ENCODE measurements at regions not wholly inside any gene's neighbourhood (a gene's known extent, or its start where the extent isn't known, plus 50 kb on each side); places are given as distances from the start of the nearest gene placed in this dataset.

DNA sequence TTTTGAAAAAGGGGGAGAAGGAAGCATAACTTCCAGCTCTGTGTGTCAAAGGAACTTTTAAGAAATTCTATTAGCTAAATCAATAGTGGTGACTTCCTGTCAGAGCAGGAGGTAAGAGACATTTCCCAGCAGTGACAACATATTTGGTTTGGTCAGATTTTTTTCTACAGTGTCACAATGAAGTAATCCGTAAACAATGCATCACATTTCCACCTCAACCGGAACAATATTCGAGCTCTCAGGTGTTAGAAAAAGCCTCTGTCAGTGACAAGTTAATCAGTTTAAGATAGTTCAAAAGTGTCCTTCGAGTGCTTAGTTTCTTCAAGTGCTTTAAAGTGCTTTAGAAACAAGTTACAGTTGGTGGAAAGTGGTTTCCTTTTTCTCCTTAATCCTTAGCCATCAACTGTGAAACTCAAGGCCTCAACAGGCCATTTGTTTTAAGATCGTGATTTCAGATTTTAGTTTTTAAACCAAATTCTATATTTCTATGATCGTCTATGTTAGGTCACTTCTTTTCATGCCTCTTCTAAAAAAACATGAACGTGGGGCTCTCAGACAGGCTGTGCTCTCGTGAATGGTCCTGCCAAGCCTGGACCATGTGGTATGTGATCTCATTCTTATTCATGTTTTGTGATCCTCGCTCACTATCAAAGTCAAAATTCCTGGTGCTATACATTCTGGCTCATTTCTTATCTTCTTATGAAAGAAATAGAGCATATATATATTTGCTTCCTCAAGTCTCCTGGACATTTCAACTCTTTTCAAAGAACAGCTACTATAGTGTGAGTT is 181.9 kb upstream of the HMHB1 start (continued):
- TF ChIP-seq, protein P1, sequence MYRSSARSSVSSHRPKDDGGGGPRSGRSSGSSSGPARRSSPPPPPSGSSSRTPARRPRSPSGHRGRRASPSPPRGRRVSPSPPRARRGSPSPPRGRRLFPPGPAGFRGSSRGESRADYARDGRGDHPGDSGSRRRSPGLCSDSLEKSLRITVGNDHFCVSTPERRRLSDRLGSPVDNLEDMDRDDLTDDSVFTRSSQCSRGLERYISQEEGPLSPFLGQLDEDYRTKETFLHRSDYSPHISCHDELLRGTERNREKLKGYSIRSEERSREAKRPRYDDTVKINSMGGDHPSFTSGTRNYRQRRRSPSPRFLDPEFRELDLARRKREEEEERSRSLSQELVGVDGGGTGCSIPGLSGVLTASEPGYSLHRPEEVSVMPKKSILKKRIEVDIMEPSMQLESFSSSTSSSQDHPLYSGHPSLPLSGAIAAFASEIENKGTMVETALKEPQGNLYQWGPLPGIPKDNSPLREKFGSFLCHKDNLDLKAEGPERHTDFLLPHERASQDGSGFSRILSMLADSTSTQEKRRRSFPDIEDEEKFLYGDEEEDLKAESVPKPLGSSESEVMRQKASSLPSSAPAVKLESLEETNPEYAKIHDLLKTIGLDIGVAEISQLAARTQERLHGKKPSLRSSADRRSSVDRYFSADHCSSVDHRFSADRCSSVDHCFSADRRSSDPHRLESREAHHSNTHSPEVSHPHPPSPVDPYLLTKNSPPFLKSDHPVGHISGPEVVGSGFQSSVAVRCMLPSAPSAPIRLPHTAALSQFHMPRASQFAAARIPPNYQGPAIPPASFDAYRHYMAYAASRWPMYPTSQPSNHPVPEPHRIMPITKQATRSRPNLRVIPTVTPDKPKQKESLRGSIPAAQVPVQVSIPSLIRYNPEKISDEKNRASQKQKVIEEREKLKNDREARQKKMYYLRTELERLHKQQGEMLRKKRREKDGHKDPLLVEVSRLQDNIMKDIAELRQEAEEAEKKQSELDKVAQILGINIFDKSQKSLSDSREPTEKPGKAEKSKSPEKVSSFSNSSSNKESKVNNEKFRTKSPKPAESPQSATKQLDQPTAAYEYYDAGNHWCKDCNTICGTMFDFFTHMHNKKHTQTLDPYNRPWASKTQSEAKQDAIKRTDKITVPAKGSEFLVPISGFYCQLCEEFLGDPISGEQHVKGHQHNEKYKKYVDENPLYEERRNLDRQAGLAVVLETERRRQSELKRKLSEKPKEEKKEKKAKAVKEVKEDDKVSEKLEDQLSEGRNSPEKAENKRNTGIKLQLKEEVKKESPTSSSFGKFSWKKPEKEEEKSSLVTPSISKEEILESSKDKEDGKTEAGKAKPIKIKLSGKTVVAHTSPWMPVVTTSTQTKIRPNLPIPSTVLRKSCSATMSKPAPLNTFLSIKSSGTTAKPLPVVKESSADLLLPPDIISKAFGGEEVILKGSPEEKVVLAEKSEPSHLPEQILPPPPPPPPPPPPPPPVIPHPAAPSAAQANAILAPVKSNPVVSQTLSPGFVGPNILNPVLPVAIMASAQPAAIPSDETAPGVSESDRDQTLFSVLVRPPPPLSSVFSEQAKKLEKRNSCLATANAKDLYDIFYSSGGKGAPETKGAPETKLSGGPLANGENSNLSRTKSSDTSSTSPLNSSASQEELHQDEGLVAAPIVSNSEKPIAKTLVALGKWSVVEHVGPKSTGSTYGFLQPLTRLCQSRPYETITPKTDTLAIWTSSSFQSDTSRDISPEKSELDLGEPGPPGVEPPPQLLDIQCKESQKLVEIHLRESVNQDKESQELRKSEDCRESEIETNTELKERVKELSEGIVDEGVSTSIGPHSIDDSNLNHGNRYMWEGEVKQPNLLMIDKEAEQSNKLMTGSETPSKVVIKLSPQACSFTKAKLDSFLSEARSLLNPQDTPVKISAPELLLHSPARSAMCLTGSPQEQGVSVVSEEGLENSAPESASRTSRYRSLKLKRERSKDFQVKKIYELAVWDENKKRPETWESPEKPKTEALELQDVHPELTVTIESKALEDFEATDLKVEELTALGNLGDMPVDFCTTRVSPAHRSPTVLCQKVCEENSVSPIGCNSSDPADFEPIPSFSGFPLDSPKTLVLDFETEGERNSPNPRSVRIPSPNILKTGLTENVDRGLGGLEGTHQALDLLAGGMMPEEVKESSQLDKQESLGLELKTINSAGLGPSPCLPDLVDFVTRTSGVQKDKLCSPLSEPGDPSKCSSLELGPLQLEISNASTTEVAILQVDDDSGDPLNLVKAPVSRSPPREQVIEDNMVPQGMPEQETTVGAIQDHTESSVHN (CRISPR knock-in tag; IDR thresholded peaks at IDR 0.05) = no peak
- TF ChIP-seq, protein P2, sequence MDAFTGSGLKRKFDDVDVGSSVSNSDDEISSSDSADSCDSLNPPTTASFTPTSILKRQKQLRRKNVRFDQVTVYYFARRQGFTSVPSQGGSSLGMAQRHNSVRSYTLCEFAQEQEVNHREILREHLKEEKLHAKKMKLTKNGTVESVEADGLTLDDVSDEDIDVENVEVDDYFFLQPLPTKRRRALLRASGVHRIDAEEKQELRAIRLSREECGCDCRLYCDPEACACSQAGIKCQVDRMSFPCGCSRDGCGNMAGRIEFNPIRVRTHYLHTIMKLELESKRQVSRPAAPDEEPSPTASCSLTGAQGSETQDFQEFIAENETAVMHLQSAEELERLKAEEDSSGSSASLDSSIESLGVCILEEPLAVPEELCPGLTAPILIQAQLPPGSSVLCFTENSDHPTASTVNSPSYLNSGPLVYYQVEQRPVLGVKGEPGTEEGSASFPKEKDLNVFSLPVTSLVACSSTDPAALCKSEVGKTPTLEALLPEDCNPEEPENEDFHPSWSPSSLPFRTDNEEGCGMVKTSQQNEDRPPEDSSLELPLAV (CRISPR knock-in tag; conservative IDR thresholded peaks at IDR 0.05; ENCODE audit: low read depth) = no peak
- TF ChIP-seq FUBP1 (CRISPR knock-in tag; IDR thresholded peaks at IDR 0.05; ENCODE audit: borderline replicate concordance) (no peak), CCDC6 (CRISPR knock-in tag; IDR thresholded peaks at IDR 0.05) (0 out of 2 replicates have a peak, but pooled peaks have one; percentile 34), PPARG (CRISPR knock-in tag; conservative IDR thresholded peaks at IDR 0.05) (peak; percentile 77), TRIM24 (CRISPR knock-in tag; IDR thresholded peaks at IDR 0.05) (no peak), ZNF136 (CRISPR knock-in tag; IDR thresholded peaks at IDR 0.05; ENCODE audit: low read depth) (no peak), STAT6 (CRISPR knock-in tag; IDR thresholded peaks at IDR 0.05; ENCODE audit: borderline replicate concordance) (no peak), GZF1 (CRISPR knock-in tag; IDR thresholded peaks at IDR 0.05) (no peak), MAFG (CRISPR knock-in tag; IDR thresholded peaks at IDR 0.05) (no peak)
- TF ChIP-seq, protein P3, sequence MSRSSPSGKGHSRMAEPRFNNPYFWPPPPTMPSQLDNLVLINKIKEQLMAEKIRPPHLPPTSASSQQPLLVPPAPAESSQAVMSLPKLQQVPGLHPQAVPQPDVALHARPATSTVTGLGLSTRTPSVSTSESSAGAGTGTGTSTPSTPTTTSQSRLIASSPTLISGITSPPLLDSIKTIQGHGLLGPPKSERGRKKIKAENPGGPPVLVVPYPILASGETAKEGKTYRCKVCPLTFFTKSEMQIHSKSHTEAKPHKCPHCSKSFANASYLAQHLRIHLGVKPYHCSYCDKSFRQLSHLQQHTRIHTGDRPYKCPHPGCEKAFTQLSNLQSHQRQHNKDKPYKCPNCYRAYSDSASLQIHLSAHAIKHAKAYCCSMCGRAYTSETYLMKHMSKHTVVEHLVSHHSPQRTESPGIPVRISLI (CRISPR knock-in tag; IDR thresholded peaks at IDR 0.05; ENCODE audit: borderline replicate concordance) = peak; percentile 64; the same call in 1 of the 2 replicates

Measured in HepG2 (cell line).